GM11168 (cell line): ENCODE measurements at regions not wholly inside any gene's neighbourhood (a gene's known extent, or its start where the extent isn't known, plus 50 kb on each side); places are given as distances from the start of the nearest gene placed in this dataset.
"Not testable (repeated sequence)": the region's sequence is repeated elsewhere in the genome, so short reads cannot be mapped to it uniquely, and the experiment has no call there.

Experiments used
- in situ Hi-C: fragments of 300-500 bp; cut with MboI; formaldehyde crosslinking; loops from one replicate; pipeline ENCODE4 v1.12.0; 2022; ENCODE audit warnings: low sequenced_read_pairs; ENCODE audit not compliant: unreplicated experiment

DNA sequence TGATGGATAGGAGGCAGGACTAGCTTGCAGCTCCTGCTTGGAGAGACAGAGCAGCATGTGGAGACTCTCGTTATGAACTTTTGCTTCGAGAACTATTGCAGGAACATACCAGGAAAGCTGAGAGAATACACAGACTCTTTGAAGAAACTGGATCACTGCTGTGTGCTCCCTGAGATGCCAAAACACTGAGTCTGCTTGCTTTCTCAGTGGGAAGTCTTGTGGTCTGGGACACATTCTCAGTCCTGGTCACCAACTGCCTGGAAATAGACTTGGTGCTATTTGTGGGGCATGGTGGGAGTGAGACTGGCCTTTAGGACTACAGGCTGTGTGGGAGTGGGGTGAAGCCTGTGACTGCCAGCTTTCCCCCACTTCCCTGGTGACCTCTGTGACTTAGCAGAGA, 252.6 kb downstream of the MED10 start:
- in situ Hi-C loops, result no loop called here

DNA sequence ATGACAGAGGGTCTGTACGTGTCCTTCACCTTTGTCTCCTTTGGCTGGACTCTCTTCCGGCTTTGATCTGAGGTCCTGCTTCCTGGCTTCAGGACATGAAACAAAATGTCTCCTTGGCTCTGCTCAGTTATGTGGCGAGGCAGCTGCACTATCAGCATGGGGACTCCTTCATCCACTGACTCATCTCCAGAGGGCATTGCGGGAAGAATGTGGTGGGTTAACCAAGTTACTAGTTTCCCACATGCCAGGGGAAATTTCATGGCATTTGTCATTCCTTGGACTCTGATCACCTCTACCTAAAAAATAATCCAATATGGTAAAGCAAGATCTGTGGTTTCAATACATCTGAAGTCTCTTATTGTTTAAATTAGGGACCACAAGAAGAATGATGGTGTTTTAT, 259.7 kb downstream of the MED10 start:
- in situ Hi-C loops, result no loop called here

GRCh38 chr5:6117212-6117611, 261.1 kb downstream of the MED10 start:
- in situ Hi-C loops, result no loop called here

DNA sequence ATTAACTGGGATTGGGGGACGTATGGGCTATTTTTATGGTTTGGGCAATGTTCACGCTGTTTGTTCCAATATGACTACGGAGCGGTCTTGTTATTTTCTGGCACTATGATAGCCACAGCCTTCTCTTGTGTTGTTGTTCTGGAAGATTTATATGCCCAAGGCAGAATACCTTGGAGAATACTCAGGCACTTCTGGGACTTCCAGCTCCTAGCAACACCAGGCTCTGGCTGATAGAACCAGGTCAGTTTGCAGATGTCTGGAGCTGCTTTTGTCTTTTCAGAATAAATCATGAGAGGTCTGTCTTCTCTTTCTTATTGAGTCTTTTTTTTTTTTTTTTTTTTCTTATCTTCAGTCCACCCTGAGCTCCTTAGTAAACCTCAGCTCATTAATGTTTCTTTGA, 262.5 kb downstream of the MED10 start:
- in situ Hi-C loops, result no loop called here

- in situ Hi-C loops, result no loop called here
Measured at GRCh38 chr5:6112538-6112937, 265.8 kb downstream of the MED10 start.

- in situ Hi-C loops, result no loop called here
Measured at GRCh38 chr5:6112125-6112524, 266.2 kb downstream of the MED10 start.

GRCh38 chr5:6111131-6111530, 267.2 kb downstream of the MED10 start:
- in situ Hi-C loops, result no loop called here

DNA sequence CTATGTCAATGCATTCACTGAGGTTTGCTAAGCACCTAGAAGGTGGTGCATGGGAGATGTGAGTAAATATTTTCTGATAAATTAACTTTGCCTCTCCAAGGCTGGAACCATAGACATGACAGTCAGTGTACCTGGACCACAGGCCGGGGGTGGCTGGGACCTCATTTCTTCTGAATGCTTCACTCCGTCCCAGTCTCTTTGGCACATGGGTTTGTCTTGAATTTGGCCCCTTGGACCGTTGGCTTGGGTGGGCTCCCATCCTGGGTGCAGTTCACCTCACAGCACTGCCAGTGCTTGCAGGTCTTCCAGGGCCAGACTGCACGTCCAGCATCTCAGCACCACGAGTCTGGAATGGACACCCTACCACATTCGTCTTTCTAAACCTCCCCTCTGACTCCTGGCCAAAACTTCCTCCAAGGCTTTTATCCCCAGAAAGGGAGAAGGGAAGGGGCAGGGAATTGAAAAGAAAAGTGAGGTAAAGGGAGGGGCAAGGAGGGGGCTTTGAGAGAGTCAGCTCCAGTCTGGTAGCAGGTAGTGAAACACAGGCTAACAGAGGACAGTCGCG, 267.8 kb downstream of the MED10 start:
- in situ Hi-C loops, result no loop called here

DNA sequence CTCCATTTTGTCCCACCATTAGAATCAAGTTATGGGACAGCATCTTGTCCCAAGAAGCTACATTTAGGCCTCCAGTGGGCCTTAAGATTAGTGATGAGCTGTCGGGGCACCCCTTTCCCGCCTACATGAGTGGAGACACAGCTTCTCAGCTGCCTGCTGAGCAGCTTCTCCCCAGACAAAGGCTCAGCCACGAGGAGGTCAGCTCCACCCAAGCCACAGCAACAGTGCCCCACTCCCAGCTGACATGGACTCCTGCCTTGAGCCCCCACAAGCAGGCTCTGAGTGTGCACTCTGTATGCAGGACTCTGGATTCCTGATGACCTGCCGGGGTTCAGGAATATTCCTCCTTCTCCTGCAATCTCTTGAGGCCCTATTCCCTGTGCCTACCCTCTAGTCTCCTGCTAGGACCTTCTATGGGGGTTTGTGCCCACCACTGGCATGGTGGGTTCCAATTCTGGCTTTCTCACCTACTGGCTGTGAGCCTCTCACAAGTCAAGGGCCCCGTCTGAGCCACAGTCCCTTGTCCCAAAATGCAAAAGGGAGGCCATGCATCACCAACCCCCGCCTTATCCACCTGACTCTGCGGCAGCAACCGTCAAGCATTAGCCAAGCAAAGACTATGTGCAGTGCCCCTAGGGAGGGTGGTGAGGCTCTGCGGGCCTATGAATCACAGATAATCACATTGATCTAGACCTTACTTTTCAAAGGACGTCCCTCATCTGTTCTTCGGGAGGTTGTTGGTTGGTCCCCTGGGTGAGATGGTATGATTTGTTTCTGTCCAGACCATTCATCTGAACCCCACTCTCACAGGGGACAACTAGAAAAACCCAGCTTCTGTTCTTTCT, 269.1 kb downstream of the MED10 start:
- in situ Hi-C loops, result no loop called here

- in situ Hi-C loops, result no loop called here
Measured at GRCh38 chr5:6108540-6108848, 269.9 kb downstream of the MED10 start.

DNA sequence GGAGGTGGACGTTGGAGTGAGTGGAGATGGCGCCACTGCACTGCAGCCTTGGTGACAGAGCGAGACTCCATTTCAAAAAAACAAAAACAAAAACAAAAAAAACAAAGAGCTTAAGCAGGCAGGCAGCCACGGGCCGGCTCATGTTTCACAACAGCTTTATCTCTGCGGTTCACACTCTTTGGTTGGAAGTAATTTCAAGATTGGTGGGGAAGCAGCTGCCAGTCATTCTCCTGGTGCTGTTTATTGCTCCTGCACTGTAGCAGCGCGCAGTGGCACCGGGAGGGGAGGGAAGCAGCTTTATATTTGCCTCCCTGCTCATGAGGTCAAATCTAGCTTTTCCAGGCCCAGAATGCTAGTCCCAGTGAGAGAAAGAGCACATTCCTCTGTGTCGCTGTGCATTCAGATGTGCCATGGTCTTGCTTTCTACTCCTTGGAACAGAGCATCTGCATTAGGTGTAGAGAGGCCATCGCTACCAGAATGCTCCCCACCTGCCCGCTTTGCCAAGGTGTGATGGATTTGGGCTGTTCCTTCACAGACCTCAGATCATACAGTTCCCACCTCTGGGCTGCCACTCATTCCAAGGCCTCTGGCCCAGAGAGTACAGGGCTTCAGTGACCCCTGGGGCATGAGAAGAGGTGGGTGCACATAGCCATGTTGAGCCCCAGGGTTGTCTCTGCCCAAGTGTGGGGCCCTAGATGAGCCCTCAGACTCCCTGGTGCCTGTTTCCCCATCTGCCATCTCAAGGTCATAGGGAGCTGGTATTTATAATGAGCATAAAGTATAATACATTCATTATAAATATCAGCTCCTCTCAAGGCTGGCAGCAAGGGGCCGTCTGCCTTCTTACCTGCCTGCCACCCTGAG, 270.4 kb downstream of the MED10 start:
- in situ Hi-C loops, result no loop called here

- in situ Hi-C loops, result no loop called here
Measured at GRCh38 chr5:6106756-6107155, 271.6 kb downstream of the MED10 start.

GRCh38 chr5:6105320-6105719, 273.0 kb downstream of the MED10 start:
- in situ Hi-C loops, result no loop called here

DNA sequence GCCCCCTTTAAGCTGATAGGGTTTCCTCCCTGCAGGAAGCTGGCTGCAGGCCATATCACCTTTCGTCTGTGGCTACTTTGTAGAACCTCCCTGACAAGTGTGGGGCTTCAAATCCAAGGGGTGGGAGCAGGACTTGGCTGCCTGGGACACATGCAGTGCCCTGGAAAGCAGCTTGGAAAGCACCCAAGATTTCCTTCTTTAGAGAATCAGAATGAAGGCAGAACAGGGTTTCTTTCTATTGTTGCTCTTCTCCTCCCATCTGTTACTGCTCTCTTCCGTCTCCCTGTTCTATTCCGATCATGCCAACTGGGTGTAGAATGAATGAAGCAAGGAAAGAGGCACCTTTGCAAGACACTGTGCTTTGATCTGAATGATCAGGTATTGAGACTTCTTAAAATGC, 282.2 kb downstream of the MED10 start:
- in situ Hi-C loops, result no loop called here

- in situ Hi-C loops, result not testable (repeated sequence)
Measured at GRCh38 chr5:6094180-6094579, 284.2 kb downstream of the MED10 start.

GRCh38 chr5:6090838-6091237, 287.5 kb downstream of the MED10 start:
- in situ Hi-C loops, result no loop called here

DNA sequence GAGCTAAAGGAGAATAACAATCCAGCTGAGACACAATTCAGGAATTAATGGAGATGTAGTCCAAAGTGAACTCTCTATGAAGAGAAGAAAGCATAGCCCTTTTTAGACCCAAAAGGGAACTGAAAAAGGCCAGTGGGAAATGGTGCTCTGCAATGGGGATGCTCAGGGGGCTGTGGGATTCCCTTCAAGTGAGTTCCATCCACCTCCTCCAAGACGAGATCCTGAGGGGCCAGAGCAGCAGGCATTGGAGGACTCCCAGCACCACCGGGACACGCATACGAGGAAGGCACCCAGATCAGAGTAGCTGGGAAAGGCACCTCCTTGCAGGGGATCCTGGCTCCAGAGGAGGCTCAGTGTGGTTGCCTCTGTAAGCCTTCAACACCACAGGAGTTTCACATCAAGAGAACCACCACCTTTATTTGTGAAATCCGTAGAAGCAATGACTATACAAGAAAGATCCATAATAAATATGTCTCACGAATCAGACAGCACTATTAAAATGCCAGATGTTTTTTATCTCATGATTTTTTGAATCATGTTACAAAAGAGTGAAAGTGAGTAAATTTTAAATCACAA, 288.2 kb downstream of the MED10 start:
- in situ Hi-C loops, result no loop called here

GRCh38 chr5:6088706-6089105, 289.6 kb downstream of the MED10 start:
- in situ Hi-C loops, result no loop called here

GRCh38 chr5:6087576-6087975, 290.8 kb downstream of the MED10 start:
- in situ Hi-C loops, result no loop called here

- in situ Hi-C loops, result no loop called here
Measured at GRCh38 chr5:6086871-6087270, 291.5 kb downstream of the MED10 start.

DNA sequence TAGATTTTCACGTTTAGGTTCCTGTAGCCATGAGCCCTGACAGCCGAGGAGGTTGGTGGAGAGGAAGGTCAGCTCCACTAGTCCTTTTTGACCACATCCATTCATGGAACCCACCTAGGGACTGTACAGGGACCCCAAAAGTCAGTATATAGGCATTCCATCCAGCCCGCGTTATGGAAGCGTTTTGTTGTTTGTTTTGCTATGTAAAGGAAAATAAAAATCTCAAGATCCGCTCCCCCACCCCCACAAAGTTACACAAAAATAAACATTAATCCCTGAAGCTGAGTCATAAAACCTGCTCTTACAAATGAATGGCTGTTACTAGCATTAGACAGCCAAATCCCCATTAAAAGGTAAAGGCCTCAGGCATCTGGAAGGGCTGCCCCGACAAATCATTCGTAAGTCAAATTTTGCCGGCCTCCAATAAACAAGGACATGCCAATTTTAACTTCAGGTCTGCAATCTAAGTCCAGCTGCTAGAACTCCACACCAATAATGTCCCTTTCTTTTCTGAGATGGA, 292.9 kb downstream of the MED10 start:
- in situ Hi-C loops, result no loop called here
